DND-41 (cell line): ENCODE measurements at regions not wholly inside any gene's neighbourhood (a gene's known extent, or its start where the extent isn't known, plus 50 kb on each side); places are given as distances from the start of the nearest gene placed in this dataset.
A peak's percentile ranks its signal among the peaks of the same experiment; 100 is the strongest.

ENCODE experiments used
- ATAC-seq: fragments of 200-7000 bp; cut with Tn5 transposase; 3 replicates; pipeline ENCODE4 v1.9.1; 2021; ENCODE audit warnings: low read depth; ENCODE audit not compliant: insufficient read depth
- DNase-seq: peaks from one replicate; pipeline ENCODE4 v3.0.0-alpha.2; 2020
- H2AFZ ChIP-seq: 2 replicates; pipeline ENCODE4 v1.6.0; 2012; ENCODE audit warnings: low read depth, low read length
- H3K27ac ChIP-seq: 2 replicates; pipeline ENCODE4 v1.5.1; 2012; ENCODE audit warnings: low read length, inconsistent platforms
- H3K27me3 ChIP-seq: fragments of 200-600 bp; sonication (generic); 2 replicates; pipeline ENCODE4 v1.6.0; 2012; ENCODE audit warnings: low read length, mild to moderate bottlenecking, inconsistent platforms; ENCODE audit not compliant: insufficient read depth, poor library complexity
- H3K36me3 ChIP-seq: 2 replicates; pipeline ENCODE4 v1.5.1; 2012; ENCODE audit warnings: low read length, inconsistent platforms; ENCODE audit not compliant: insufficient read depth
- H3K4me1 ChIP-seq: 2 replicates; pipeline ENCODE4 v1.5.1; 2012; ENCODE audit warnings: mild to moderate bottlenecking, low read length; ENCODE audit not compliant: insufficient read depth
- H3K4me2 ChIP-seq: 2 replicates; pipeline ENCODE4 v1.6.0; 2012; ENCODE audit warnings: mild to moderate bottlenecking, moderate library complexity, low read length, inconsistent platforms; ENCODE audit not compliant: insufficient read depth
- H3K4me3 ChIP-seq, 2 experiments: fragments of 200-600 bp in 1 of 2; shearing (Covaris generic) in 1 of 2; 2 replicates each; pipeline ENCODE4 v1.5.1; 2012 to 2016; ENCODE audit warnings: inconsistent platforms in 2 of 2, low read length in 2 of 2, mild to moderate bottlenecking in 2 of 2, low read depth in 1 of 2, moderate library complexity in 1 of 2
- H3K79me2 ChIP-seq: 2 replicates; pipeline ENCODE4 v1.6.0; 2012; ENCODE audit warnings: low read length, inconsistent platforms; ENCODE audit not compliant: insufficient read depth
- H3K9ac ChIP-seq: 2 replicates; pipeline ENCODE4 v1.6.0; 2012; ENCODE audit warnings: low read depth, mild to moderate bottlenecking, inconsistent platforms, low read length, moderate library complexity
- H3K9me3 ChIP-seq: 2 replicates; pipeline ENCODE4 v1.5.1; 2012; ENCODE audit warnings: low read length, moderate library complexity, mild to moderate bottlenecking, inconsistent platforms; ENCODE audit not compliant: insufficient read depth, severe bottlenecking
- H4K20me1 ChIP-seq: 2 replicates; pipeline ENCODE4 v1.6.0; 2012; ENCODE audit warnings: low read length; ENCODE audit not compliant: insufficient read depth
- CTCF ChIP-seq: IDR thresholded peaks from 2 replicates; pipeline ENCODE4 v1.5.1; 2012; ENCODE audit warnings: borderline replicate concordance, low read length, moderate library complexity, mild to moderate bottlenecking; ENCODE audit not compliant: poor library complexity, severe bottlenecking; ENCODE audit errors: extremely low read depth
- EZH2 ChIP-seq: IDR thresholded peaks from 3 replicates; pipeline ENCODE4 v1.6.1; 2012; ENCODE audit warnings: borderline replicate concordance, low read depth, mild to moderate bottlenecking, moderate library complexity, low read length, inconsistent platforms; ENCODE audit not compliant: severe bottlenecking

- no peaks in the 10 kb centered on the region for H3K36me3 ChIP-seq
- H4K20me1 ChIP-seq = no peaks in the 10 kb centered on the region
- no peaks in the 10 kb centered on the region for H3K4me1 ChIP-seq
- DNase-seq (no peak), ATAC-seq (no peak)
- no peak overlapping the region for H3K27ac ChIP-seq
- H2AFZ ChIP-seq = no peak overlapping the region
- no peaks in the 10 kb centered on the region for H3K27me3 ChIP-seq
- no peak overlapping the region for H3K4me3 ChIP-seq
- TF ChIP-seq CTCF (no peak), EZH2 (no peak)
- no peaks in the 10 kb centered on the region for H3K9me3 ChIP-seq
- H3K4me2 ChIP-seq = no peak overlapping the region
- H3K9ac ChIP-seq = no peak overlapping the region
- no peaks in the 10 kb centered on the region for H3K79me2 ChIP-seq
These were observed 238.9 kb upstream of the PDZRN3 start for GRCh38 chr3:73863546-73864079.

GRCh38 chr3:73855813-73856212 lies 231.1 kb upstream of the PDZRN3 start:
- ATAC-seq (no peak), DNase-seq (no peak)
- H3K27ac ChIP-seq = no peak overlapping the region
- no peaks in the 10 kb centered on the region for H3K79me2 ChIP-seq
- H3K4me3 ChIP-seq = no peak overlapping the region
- H3K27me3 ChIP-seq = no peaks in the 10 kb centered on the region
- no peaks in the 10 kb centered on the region for H3K36me3 ChIP-seq
- H3K9me3 ChIP-seq = no peaks in the 10 kb centered on the region
- no peak overlapping the region for H3K4me2 ChIP-seq
- no peak for TF ChIP-seq CTCF
- TF ChIP-seq EZH2 = no peak
- no peak overlapping the region for H2AFZ ChIP-seq
- no peaks in the 10 kb centered on the region for H4K20me1 ChIP-seq
- H3K9ac ChIP-seq = no peak overlapping the region
- H3K4me1 ChIP-seq = no peaks in the 10 kb centered on the region

GRCh38 chr3:73848173-73848906 lies 223.6 kb upstream of the PDZRN3 start:
- no peaks in the 10 kb centered on the region for H4K20me1 ChIP-seq
- no peak overlapping the region for H3K4me2 ChIP-seq
- H3K4me3 ChIP-seq = no peak overlapping the region
- H3K36me3 ChIP-seq = no peaks in the 10 kb centered on the region
- ATAC-seq (no peak), DNase-seq (no peak)
- no peaks in the 10 kb centered on the region for H3K9me3 ChIP-seq
- no peak for TF ChIP-seq EZH2
- TF ChIP-seq CTCF = peak; percentile 65
- H3K27ac ChIP-seq = no peak overlapping the region
- no peaks in the 10 kb centered on the region for H3K79me2 ChIP-seq
- H3K9ac ChIP-seq = no peak overlapping the region
- H2AFZ ChIP-seq = no peak overlapping the region
- no peaks in the 10 kb centered on the region for H3K4me1 ChIP-seq
- H3K27me3 ChIP-seq = no peaks in the 10 kb centered on the region

- TF ChIP-seq CTCF = no peak
- TF ChIP-seq EZH2 = no peak
- ATAC-seq (no peak), DNase-seq (no peak)
- H3K4me1 ChIP-seq = no peaks in the 10 kb centered on the region
- H3K4me2 ChIP-seq = no peak overlapping the region
- no peak overlapping the region for H3K9ac ChIP-seq
- no peaks in the 10 kb centered on the region for H3K9me3 ChIP-seq
- no peaks in the 10 kb centered on the region for H3K79me2 ChIP-seq
- H3K4me3 ChIP-seq = no peak overlapping the region
- no peaks in the 10 kb centered on the region for H3K36me3 ChIP-seq
- no peak overlapping the region for H2AFZ ChIP-seq
- H3K27me3 ChIP-seq = no peaks in the 10 kb centered on the region
- no peak overlapping the region for H3K27ac ChIP-seq
- no peaks in the 10 kb centered on the region for H4K20me1 ChIP-seq
These were observed 222.2 kb upstream of the PDZRN3 start for GRCh38 chr3:73846951-73847350.
